VCaP (cell line): ENCODE measurements at regions not wholly inside any gene's neighbourhood (a gene's known extent, or its start where the extent isn't known, plus 50 kb on each side); places are given as distances from the start of the nearest gene placed in this dataset.
"Not testable (repeated sequence)": the region's sequence is repeated elsewhere in the genome, so short reads cannot be mapped to it uniquely, and the experiment has no call there.

ENCODE experiments used
- H3K27ac ChIP-seq: fragments of 450-650 bp; 2 replicates; pipeline ENCODE4 v1.5.1; 2017
- TF ChIP-seq, protein P1 (sequence below): fragments of 450-650 bp; conservative IDR thresholded peaks from 2 replicates; pipeline ENCODE4 v1.5.1; 2017; ENCODE audit warnings: mild to moderate bottlenecking, moderate library complexity

GRCh38 chr3:110349295-110349694, 722.3 kb upstream of the NECTIN3 start:
- TF ChIP-seq, protein P1, sequence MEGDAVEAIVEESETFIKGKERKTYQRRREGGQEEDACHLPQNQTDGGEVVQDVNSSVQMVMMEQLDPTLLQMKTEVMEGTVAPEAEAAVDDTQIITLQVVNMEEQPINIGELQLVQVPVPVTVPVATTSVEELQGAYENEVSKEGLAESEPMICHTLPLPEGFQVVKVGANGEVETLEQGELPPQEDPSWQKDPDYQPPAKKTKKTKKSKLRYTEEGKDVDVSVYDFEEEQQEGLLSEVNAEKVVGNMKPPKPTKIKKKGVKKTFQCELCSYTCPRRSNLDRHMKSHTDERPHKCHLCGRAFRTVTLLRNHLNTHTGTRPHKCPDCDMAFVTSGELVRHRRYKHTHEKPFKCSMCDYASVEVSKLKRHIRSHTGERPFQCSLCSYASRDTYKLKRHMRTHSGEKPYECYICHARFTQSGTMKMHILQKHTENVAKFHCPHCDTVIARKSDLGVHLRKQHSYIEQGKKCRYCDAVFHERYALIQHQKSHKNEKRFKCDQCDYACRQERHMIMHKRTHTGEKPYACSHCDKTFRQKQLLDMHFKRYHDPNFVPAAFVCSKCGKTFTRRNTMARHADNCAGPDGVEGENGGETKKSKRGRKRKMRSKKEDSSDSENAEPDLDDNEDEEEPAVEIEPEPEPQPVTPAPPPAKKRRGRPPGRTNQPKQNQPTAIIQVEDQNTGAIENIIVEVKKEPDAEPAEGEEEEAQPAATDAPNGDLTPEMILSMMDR = no peak
- no peak overlapping the region for H3K27ac ChIP-seq

DNA sequence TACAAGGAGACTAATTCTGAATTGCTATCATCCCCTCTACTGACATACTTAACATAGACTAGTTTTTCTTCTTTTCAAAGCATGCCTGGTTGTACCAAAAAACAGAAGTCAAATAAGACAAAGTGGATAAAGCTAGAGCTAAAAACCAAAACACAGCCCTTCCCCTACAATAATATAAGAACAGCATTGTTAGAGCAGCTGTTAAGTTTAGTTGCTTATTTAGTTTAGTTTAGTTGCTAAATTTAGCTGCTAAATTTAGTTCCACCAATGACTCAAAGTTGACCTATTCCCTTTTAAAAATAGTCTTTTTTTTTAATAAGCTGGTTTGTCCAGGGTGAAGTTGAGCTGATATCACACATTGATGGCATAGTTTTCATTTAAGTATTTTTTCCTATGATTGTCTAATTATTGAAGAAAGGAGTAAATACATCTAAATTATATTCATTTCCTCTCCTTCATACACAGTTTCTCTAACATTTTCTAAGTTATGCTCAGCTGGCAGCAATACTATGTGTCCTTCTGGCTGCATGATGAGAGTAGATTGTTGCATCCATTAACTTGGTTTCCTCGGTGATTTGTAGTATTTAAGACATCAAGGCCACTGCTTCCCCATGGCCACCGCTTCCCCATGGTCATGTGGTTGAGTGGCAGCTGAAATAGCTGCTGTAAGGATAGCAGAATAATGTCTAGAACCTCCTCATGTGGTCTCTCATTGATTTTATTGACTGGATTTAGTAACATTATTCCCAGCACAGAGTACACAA, 718.6 kb upstream of the NECTIN3 start:
- TF ChIP-seq, protein P1 = no peak
- no peak overlapping the region for H3K27ac ChIP-seq

DNA sequence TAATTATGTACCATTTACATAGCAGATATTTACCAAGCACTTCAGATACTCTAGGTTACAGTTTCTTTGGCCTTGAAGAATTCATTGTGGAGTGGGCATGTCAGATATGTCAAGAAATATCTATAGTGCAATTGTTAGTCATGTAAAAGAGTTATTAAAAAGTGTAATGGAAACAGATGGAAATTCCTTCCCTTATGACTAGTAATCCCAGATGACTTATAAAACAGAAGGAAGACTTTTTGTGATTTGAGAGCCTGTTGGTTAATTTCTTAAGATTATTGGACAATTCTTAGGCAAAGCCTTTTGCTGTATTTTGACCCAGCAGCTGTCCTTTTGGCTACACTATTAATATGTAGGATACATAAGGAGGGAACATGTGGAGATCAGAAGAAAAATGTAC, 708.9 kb upstream of the NECTIN3 start:
- no peak overlapping the region for H3K27ac ChIP-seq
- TF ChIP-seq, protein P1 = no peak

- H3K27ac ChIP-seq = not testable (repeated sequence)
Observed at GRCh38 chr3:110367289-110367688, 704.3 kb upstream of the NECTIN3 start.

GRCh38 chr3:110375751-110376518, 695.7 kb upstream of the NECTIN3 start:
- TF ChIP-seq, protein P1 = no peak
- peak overlapping the region; percentile 45 for H3K27ac ChIP-seq

DNA sequence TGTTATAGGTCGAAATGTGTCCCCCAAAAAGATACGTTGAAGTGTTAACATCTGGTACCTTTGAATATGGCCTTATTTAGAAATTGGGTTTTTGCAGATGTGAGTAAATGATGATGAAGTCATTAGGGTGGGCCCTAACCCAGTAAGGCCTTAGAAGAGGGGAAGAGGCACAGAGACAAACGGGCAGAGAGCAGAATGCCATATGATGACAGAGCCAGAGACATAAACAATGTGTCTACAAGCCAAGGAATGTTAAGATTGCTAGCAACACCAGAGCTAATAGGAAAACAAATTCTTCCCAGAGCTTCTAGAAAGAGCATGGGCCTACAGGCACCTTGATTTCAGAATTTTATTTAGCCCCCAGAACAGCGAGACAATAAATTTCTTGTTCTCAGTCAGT, 693.1 kb upstream of the NECTIN3 start:
- TF ChIP-seq, protein P1 = no peak
- no peak overlapping the region for H3K27ac ChIP-seq

DNA sequence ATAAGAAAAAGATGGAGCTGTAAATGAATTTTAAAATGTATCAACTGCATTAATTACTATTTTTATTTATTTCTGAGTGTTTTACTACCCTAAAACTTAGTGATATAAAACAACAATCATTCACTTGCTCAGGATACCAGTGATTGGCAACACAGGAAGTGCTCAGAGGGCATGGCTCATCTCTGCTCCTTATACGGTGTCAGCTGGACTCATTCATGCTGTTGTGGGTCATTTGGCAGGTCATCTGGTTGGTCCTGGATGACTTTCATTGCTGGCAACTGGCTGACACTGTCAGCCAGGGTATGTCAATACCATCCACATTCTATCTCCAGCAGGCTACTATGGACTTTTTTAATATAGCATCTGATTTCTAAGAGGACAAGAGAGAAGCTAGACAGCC, 689.6 kb upstream of the NECTIN3 start:
- no peak overlapping the region for H3K27ac ChIP-seq
- TF ChIP-seq, protein P1 = no peak

- TF ChIP-seq, protein P1 = no peak
Observed at GRCh38 chr3:110383356-110383755, 688.3 kb upstream of the NECTIN3 start.

More at GRCh38 chr3:110383356-110383755, 688.3 kb upstream of the NECTIN3 start:
- H3K27ac ChIP-seq = no peak overlapping the region
